Inflammatory macrophage treated with lipopolysaccharide for 1 hour (primary cell): ENCODE measurements at regions not wholly inside any gene's neighbourhood (a gene's known extent, or its start where the extent isn't known, plus 50 kb on each side); places are given as distances from the start of the nearest gene placed in this dataset.
"Not testable (repeated sequence)": the region's sequence is repeated elsewhere in the genome, so short reads cannot be mapped to it uniquely, and the experiment has no call there.

Source experiments
- DNase-seq, 2 donors: peaks; one replicate each; pipeline ENCODE4 v3.0.0-alpha.2; 2020 to 2022

- DNase-seq = no peak
These were observed 288.1 kb upstream of the PRKCQ start for GRCh38 chr10:6868036-6868725.

DNA sequence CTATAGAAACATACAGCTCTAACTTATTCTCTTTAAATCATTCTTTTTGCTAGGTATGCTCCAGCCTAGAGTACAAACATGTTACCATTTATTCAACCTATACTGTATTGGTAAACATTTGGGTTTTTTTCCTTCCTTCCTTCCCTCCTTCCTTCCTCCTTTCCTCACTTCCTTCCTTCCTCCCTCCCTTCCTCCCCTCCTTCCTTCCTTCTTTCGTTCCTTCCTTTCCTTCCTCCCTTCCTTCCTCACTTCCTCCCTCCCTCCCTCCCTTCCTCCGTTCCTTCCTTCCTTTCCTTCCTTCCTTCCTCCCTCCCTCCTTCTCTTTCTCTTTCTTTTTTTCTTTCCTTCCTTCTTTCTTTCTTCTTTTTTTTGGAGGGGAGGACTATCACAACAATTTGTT is 286.7 kb upstream of the PRKCQ start:
- DNase-seq = no peak

GRCh38 chr10:6864142-6864541 is 284.1 kb upstream of the PRKCQ start:
- no peak for DNase-seq

- DNase-seq = no peak
These were observed 283.3 kb upstream of the PRKCQ start for GRCh38 chr10:6863381-6863780.

DNA sequence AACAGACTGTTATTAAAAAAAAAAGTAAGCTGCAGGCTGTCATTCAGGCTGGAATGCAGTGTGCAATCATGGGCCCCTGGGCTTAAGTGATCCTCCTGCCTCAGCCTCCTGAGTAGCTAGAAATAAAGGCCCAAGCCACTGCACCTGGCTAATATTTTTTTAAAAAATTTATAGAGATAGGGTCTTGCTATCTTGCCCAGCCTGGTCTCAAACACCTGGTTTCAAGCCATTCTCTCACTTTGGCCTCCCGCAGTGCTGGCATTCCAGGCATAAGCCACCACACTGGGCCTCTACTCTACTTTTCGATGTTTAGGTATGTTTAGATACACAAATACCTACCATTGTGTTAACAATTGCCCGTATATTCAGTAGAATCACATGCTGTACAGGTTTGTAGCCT is 270.4 kb upstream of the PRKCQ start:
- no peak for DNase-seq

DNA sequence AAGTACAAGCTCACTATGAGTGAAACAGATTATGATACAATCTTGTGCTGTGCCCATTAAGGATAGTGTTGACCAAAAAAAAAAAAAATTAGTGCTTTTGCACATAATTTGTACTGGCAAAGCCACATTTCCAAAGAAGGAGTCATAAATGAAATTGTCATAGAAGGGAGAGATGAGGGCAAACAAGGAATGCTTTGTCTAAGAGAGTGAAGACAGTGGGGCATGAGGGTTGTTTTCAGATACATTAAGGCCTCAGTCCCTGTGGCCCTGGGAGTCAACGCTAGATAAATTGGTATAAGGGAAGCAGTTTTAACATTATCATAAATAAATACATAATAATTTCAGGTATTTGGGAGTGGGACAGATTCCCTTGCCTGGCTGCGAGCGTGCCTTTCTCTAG is 267.5 kb upstream of the PRKCQ start:
- no peak for DNase-seq

DNA sequence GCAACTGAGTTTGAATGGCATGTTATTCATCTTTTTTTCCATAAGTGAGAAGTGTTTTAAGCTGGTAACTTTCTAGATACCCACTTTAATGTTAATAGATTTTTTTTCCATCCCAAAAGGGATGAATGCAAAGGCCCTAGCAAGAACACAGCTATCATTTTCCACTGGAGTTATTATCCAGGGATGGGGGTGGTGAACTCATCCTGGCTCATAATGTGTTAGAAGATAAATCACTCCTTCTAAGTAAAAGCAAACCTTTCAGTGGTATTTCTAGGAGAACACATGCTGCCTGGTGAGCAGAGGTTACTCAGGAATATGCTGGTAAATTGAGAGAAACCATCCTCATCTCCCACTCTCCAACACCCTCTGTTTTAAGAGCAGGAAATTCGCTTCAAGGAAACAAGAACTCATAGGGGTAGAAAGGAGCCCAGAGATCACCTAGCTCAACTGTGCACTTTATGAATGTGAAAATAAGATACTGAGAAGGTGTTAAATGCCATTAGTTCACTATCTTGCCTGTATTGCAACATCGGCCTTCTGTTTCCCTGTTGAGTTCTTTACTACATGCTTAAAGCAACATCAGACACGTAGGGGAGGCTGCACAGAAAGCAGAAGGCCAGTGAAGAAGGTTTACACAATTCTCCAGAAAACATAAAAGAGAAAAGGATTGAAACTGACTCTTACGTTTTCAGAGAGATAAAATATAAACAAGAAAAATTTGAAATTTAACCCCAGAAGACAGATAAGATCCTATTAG is 264.0 kb upstream of the PRKCQ start:
- DNase-seq = peak; percentile 50 to 80

- peak; percentile 34 to 78 for DNase-seq
These were observed 263.4 kb upstream of the PRKCQ start for GRCh38 chr10:6843481-6843881.

DNA sequence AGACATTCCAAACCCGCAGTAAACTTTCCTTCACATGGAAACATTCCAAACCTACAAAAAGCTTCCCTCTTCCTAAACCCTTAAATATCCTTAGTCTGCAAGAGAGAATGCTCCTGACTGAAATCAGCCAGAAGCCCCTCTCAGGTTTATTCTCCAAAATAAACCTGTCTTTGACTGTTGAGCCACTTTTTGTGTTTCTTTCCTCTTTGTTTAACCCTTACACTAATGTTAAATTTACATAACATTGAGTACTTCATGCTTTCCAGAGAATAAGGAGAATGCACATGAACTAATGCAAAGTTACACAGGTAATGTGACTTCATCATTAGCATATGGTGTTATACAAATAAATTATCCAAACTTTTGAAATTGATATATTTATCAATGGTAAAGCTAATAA is 262.6 kb upstream of the PRKCQ start:
- DNase-seq = no peak

DNA sequence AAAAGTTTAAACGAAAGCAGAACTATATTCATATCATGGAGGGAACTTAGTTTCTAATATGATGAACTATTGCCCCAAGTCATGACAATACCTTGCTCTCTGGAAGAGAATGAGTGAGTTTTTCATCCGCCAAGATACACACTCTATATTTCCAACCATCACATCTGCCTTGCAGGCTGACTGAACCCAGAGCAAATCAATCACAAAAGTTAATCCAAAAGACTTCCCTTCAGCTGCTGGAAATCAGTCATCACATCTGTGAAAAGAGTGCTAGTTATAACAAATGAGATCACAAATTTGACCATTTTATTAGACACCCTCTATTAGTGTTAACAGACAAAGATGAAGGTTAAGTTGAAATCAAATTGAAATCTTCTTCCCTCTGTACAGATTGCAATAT is 261.7 kb upstream of the PRKCQ start:
- no peak for DNase-seq

- DNase-seq = peak; percentile 58 to 88
These were observed 260.7 kb upstream of the PRKCQ start for GRCh38 chr10:6840766-6841165.

DNA sequence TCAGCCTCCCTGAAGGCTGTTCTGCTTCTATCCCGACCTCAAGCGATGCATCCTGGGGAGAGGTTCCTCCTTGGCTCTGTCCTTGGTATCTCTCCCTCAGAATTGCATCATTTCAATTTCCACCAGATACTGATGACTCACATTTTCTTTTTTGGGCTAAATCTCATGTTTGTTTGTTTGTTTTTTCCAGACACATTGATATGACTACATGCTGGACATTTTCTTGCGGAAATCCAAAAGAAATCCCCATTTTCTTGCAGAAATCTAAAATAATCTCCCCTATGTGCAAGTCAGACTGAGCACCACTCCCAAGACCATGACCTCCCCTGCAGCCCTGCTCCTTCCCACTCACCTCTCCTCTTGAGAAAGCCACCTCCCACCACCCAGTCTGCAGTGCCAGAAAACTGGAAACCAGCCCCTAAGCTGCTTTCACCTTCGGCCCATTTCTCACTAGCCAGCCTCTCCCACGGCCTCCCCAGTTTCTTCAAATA is 260.2 kb upstream of the PRKCQ start:
- DNase-seq = peak; percentile 84 to 99

DNA sequence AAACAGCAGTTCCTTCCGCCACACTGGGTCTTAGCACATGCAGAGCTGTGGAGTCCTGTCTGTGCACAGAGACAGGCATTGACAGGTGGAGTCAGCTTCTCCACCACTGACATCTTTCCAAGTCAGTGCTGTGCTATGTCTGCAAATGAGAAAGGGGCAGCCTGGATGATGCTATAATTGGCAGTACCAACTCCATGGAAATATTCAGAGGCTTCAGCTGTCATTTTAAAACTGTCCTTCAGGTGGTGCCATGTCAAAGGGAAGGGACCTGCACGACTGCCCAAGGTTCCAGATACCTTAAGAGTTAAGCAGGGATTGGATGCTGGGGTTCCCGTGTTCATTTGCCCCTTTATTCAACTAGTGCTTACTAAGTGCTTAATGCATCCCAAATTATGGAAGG is 258.0 kb upstream of the PRKCQ start:
- DNase-seq = peak; percentile 48 to 54

DNA sequence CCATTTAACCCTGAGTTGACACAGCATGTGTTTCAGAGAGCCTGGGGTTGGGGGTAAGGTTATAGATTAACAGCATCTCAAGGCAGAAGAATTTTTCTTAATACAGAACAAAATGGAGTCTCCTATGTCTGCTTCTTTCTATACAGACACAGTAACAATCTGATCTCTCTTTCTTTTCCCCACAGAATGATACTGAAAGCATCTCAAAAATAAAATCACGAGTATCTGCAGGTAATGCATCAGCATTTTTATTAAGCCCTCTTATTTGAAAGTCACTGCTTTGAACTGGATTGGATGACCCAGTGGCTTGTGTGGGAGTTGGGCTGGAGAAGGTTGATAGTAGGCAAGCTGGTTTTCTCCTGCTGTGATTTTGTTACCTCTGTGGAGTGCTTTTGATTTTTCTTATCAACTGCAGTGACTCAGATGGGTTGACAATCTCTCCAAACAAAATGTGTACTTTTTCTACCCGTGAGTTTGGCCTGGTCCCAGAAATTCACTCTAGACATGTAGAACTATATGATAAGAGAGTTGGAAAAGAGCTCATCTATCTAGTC is 253.5 kb upstream of the PRKCQ start:
- no peak for DNase-seq

DNA sequence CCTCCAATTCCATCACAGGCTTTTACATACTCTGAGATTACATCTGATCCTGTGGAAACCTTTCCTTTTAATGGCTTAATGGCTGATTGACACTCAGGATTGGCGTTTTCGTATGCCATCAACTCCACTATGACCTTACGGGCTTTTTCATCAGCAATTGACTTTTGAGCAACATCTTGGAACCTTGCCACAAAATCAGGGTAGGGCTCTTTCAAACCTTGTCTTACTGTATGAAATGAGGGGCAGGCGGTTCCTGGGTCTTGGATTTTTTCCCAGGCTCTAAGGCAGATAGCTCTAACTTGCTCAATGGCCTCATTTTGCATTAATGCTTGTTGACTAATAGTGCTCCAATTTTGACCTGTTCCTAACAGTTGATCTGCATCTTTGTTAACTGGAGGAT is 250.9 kb upstream of the PRKCQ start:
- not testable (repeated sequence) for DNase-seq

- not testable (repeated sequence) for DNase-seq
These were observed 244.7 kb upstream of the PRKCQ start for GRCh38 chr10:6824793-6825192.

GRCh38 chr10:6823770-6824169 is 243.7 kb upstream of the PRKCQ start:
- no peak for DNase-seq

- peak; percentile 33 to 55 for DNase-seq
These were observed 239.2 kb upstream of the PRKCQ start for GRCh38 chr10:6819301-6819700.

DNA sequence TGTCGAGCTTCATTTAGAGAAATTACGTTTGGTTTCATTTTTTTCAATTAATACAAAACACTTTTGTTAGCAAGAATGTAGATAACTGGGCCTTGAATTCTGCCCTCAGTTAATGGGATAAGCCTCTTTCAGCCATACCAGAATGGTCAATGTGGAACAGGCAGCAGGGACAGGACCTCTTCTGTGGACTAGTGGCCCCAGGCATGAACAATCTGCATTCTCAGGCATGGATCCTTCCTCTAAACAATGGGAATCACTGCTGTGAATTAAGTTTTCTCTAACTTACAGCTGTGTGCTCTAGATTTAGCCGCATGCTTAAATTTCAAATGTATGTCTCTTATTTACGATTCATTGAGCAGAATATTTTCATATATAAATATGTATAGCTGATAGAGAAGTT is 237.7 kb upstream of the PRKCQ start:
- DNase-seq = no peak

GRCh38 chr10:6815346-6815745 is 235.3 kb upstream of the PRKCQ start:
- DNase-seq = no peak

DNA sequence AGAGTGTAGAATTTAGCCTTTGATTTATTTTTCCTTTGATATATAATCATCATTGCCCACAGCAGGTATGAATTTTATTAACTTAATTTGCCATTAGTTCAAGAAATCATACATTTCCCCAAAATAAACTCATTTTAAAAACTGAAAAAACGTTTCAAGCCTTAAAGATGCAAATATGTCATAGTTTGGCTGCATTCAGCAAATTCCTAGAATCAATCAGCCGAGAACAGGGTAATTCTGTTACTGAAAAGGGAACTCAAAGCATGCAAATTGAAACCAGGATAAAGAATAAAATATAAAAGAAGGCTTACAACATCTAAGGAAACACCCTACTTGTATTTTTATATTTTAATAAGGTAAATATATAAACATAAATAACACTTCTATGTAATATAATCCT is 233.8 kb upstream of the PRKCQ start:
- no peak for DNase-seq

DNA sequence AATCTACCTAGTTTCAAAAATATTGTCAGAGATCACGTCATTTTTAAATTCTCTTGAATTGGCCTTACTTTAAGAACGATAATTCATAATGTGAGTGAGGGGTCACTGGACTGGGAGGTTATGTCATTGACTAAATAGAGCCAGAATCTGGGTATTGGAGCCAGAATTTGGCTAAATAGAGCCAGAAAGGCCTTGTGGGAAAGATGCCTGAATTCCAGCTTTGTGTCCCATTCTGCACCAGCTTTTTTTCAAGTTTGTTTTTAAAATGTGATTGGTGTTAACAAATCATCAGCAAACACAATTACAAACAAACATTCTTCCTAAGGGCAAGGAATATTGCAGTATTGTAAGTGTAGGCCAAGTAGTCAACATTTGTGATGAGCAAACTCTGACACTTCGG is 233.2 kb upstream of the PRKCQ start:
- no peak for DNase-seq

DNA sequence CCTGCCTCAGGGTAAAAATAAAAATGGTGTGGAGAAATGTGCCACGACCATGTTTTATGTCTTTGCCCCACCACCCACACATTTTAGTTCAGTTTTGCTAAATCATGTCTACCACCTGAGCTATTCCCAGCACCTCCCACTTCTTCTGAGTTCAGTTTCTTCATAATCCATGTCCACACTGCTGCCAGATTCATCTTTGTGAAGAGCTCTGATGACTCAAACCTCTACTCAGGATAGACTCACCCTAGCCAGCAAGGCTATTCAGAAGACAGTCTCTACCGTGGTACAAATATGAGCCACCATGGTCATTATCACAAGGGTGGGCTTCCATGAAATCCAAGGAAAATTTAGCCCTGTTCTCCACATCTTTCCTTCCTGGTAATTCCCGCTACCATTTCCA is 231.1 kb upstream of the PRKCQ start:
- DNase-seq = no peak

DNA sequence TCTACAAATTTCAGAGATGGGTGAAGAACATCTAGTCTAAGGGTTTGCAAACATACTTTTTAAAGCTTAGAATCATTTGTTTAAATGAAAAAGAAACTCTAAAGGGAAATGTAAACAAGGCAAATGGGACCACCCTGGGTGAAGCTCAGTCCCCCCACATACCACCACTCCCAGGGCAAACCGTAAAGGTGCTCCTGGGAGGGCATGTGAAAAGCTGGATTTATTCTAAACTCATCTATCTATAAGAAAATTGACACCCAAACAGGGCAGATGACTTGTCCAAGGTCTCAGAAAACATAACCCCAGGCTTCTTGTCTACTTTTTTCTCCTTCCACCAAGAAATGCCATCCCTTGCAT is 223.3 kb upstream of the PRKCQ start:
- DNase-seq = no peak
